T-helper 2 cell treated with Interferon-gamma antibody and Interleukin-4, amounts not matched to agents 5 μg/mL and 100 μg/mL, for 36 hours (primary cell): ENCODE measurements at regions not wholly inside any gene's neighbourhood (a gene's known extent, or its start where the extent isn't known, plus 50 kb on each side); places are given as distances from the start of the nearest gene placed in this dataset.

ENCODE experiments used
- DNase-seq: peaks from one replicate; pipeline ENCODE4 v3.0.0; 2021; ENCODE audit warnings: low spot score
- H3K27ac Mint-ChIP-seq: one replicate; pipeline ENCODE4 v1.8.0; 2021; ENCODE audit warnings: mild to moderate bottlenecking, mixed read lengths
- H3K27me3 Mint-ChIP-seq: one replicate; pipeline ENCODE4 v1.8.0; 2021; ENCODE audit warnings: low read depth, mixed read lengths
- H3K36me3 Mint-ChIP-seq: one replicate; pipeline ENCODE4 v1.8.0; 2021; ENCODE audit warnings: low read depth, mixed read lengths
- H3K4me1 Mint-ChIP-seq: one replicate; pipeline ENCODE4 v1.8.0; 2021; ENCODE audit warnings: low read depth, mixed read lengths
- H3K4me3 Mint-ChIP-seq: one replicate; pipeline ENCODE4 v1.8.0; 2022; ENCODE audit warnings: mild to moderate bottlenecking, moderate library complexity, mixed read lengths
- H3K9me3 Mint-ChIP-seq: one replicate; pipeline ENCODE4 v1.8.0; 2021; ENCODE audit warnings: mixed read lengths

- H3K27ac Mint-ChIP-seq, result no peak overlapping the region
- peaks cover 9% of the 10 kb centered on the region for H3K9me3 Mint-ChIP-seq
- H3K27me3 Mint-ChIP-seq, result no peaks in the 10 kb centered on the region
- no peak for DNase-seq
- no peaks in the 10 kb centered on the region for H3K36me3 Mint-ChIP-seq
- no peak overlapping the region for H3K4me3 Mint-ChIP-seq
- H3K4me1 Mint-ChIP-seq, result peaks cover 2% of the 10 kb centered on the region
Observed at GRCh38 chr1:58352476-58353092, 193.9 kb downstream of the OMA1 start.

DNA sequence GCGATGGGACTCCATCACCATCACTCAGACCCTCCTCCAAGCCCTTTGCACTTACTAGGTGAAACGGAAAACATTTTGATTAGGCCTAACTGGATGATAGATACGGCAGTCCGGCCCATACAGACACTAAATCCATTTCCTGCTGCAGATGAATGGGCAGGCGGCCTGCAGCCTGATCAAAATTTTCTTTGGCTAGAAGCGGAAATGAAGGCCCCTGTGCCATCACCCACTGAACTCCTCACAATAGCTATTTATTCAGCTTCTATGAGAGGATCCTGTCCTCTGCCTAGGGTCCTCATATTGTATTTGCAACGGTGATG, 200.5 kb downstream of the OMA1 start:
- no peaks in the 10 kb centered on the region for H3K36me3 Mint-ChIP-seq
- DNase-seq, result no peak
- H3K27me3 Mint-ChIP-seq, result no peaks in the 10 kb centered on the region
- H3K4me3 Mint-ChIP-seq, result no peak overlapping the region
- peaks cover 2% of the 10 kb centered on the region for H3K9me3 Mint-ChIP-seq
- H3K4me1 Mint-ChIP-seq, result peaks cover 2% of the 10 kb centered on the region
- no peak overlapping the region for H3K27ac Mint-ChIP-seq

DNA sequence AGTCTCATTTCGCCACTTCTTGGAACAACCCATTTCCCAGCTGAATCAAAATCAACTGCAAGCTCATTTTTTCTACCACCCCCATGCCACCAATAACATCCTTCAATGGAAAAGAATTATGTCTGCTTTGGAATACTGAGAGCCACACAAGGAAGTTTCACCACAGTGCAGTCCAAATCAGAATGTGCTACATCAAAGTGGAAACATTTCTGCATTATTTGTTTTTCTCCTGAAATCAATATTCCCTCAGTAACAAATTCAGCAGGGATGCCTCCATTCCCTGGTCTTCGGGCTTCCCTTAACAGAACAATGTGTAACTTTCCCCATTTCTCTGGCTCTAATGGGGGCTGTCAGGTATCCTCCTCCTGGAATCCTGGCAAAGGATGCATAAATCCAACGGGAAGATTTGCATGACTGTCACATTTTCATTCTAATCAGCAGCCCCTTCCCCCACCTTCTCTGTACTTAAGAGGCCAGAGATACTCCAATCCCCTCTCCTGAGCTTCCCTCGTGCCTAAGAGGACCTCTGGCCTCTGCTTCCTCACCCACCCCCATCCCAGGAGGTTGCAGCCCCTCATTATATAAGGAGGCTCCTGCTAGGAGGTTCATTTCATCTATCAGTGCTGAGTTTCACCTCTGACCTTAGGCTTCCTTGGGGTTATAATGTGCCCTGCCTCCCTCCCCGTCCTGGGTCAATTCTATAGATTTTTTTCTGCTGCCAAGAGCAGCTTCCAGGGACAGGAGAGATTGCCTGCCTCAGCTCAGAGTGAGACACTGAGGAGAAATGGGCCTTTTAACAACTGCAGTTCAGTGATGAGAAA, 201.1 kb downstream of the OMA1 start:
- Mint-ChIP-seq H3K9me3 (no peaks in the 10 kb centered on the region), H3K4me1 (peaks cover 2% of the 10 kb centered on the region), H3K27ac (no peak overlapping the region), H3K27me3 (no peaks in the 10 kb centered on the region), H3K36me3 (no peaks in the 10 kb centered on the region), H3K4me3 (no peak overlapping the region)
- DNase-seq, result no peak

- Mint-ChIP-seq H3K36me3 (no peaks in the 10 kb centered on the region), H3K4me1 (no peaks in the 10 kb centered on the region), H3K27ac (no peak overlapping the region), H3K9me3 (no peaks in the 10 kb centered on the region), H3K27me3 (no peaks in the 10 kb centered on the region), H3K4me3 (no peak overlapping the region)
- DNase-seq, result no peak
Observed at GRCh38 chr1:58340185-58340584, 206.3 kb downstream of the OMA1 start.

GRCh38 chr1:58338081-58338480, 208.4 kb downstream of the OMA1 start:
- H3K4me3 Mint-ChIP-seq, result no peak overlapping the region
- H3K9me3 Mint-ChIP-seq, result no peaks in the 10 kb centered on the region
- no peaks in the 10 kb centered on the region for H3K27me3 Mint-ChIP-seq
- no peaks in the 10 kb centered on the region for H3K4me1 Mint-ChIP-seq
- DNase-seq, result no peak
- H3K27ac Mint-ChIP-seq, result no peak overlapping the region
- H3K36me3 Mint-ChIP-seq, result no peaks in the 10 kb centered on the region

- no peaks in the 10 kb centered on the region for H3K9me3 Mint-ChIP-seq
- no peak overlapping the region for H3K4me3 Mint-ChIP-seq
- DNase-seq, result no peak
- H3K4me1 Mint-ChIP-seq, result no peaks in the 10 kb centered on the region
- no peak overlapping the region for H3K27ac Mint-ChIP-seq
- no peaks in the 10 kb centered on the region for H3K27me3 Mint-ChIP-seq
- H3K36me3 Mint-ChIP-seq, result no peaks in the 10 kb centered on the region
Observed at GRCh38 chr1:58333511-58333910, 213.0 kb downstream of the OMA1 start.

DNA sequence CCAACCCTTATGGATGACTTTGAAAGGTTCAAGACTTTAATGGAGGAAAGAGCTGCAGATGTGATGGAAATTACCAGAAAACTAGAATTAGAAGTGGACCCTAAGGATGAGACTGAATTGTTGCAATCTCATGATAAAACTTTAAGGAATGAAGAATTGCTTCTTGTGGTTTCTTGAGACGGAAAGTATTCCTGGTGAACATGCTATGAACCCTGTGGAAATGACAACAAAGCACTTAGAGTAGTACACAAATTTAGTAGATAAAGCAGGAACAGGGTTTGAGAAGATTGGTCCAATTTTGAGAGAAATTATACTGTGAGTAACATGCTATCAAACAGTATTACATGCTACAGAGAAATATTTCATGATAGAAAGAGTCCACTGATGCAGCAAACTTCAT, 215.4 kb downstream of the OMA1 start:
- Mint-ChIP-seq H3K27ac (no peak overlapping the region), H3K9me3 (no peaks in the 10 kb centered on the region), H3K27me3 (no peaks in the 10 kb centered on the region), H3K4me1 (no peaks in the 10 kb centered on the region), H3K36me3 (no peaks in the 10 kb centered on the region), H3K4me3 (no peak overlapping the region)
- DNase-seq, result no peak

GRCh38 chr1:58325866-58326265, 220.7 kb downstream of the OMA1 start:
- H3K27ac Mint-ChIP-seq, result no peak overlapping the region
- H3K27me3 Mint-ChIP-seq, result no peaks in the 10 kb centered on the region
- H3K4me1 Mint-ChIP-seq, result peaks cover 7% of the 10 kb centered on the region
- no peak overlapping the region for H3K4me3 Mint-ChIP-seq
- H3K36me3 Mint-ChIP-seq, result no peaks in the 10 kb centered on the region
- no peak for DNase-seq
- peaks cover 12% of the 10 kb centered on the region for H3K9me3 Mint-ChIP-seq

DNA sequence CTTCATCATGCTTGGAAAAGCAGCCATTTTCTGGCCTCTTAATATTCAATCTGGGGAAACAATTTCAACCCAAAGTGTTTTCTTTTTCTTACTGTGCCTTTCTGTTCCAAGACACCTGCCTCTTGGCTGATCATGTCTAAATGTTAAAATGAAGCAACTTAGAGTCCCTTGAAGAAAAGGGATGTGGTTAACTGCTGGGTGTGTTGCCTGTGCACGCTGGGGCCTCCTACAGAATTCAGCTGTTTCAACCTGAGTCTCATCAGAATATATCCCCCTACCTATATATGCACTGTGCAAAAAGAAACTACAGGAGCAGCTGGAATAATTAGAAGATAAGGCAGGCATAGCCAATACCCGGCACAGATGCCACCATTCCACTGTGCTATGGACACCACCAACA, 222.0 kb downstream of the OMA1 start:
- no peak overlapping the region for H3K27ac Mint-ChIP-seq
- no peak for DNase-seq
- no peaks in the 10 kb centered on the region for H3K27me3 Mint-ChIP-seq
- H3K9me3 Mint-ChIP-seq, result peaks cover 12% of the 10 kb centered on the region
- H3K36me3 Mint-ChIP-seq, result no peaks in the 10 kb centered on the region
- H3K4me1 Mint-ChIP-seq, result peaks cover 7% of the 10 kb centered on the region
- H3K4me3 Mint-ChIP-seq, result no peak overlapping the region

DNA sequence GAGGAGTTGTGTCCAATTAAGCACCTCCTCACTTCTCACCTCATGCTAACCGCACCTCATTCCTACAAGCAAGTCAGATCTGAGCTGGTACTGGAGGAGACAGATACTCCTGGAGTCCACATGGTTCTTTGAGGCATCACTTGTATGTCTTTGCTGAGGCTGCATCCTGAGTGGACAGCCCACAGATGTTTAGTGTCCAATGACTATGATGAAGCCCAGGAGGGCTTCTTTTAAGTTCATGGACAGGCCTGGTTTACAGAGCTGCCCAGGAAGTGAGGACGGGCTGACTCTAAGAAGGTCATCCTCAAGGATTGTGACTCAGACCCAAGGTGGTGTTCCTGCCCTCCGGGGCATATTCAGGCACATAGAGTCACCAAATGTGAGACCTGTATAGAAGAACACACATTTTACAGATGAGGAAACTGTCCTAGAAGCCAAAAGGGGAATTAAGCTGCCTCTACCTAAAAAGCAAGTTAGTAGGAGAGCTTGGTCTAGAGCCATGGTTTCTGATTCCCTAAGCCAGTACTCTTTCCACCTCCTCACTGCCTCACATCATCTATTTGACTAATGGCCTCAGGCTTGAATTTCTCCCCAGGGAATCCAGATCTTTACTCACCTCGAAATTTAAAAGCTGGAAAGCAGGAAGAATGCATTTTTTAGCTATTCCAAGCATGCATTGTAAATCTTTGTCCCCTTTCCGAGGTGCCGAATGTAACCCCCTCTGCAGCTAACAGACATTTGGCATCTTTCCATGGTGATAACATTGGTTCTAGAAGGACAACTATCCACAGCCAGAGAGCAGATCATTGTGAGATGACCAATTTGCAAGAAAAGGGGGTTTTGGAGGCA, 228.1 kb downstream of the OMA1 start:
- Mint-ChIP-seq H3K9me3 (peaks cover 11% of the 10 kb centered on the region), H3K4me1 (no peaks in the 10 kb centered on the region), H3K27ac (no peak overlapping the region), H3K36me3 (no peaks in the 10 kb centered on the region), H3K4me3 (no peak overlapping the region), H3K27me3 (no peaks in the 10 kb centered on the region)
- no peak for DNase-seq

- H3K27me3 Mint-ChIP-seq, result no peaks in the 10 kb centered on the region
- H3K36me3 Mint-ChIP-seq, result no peaks in the 10 kb centered on the region
- no peaks in the 10 kb centered on the region for H3K4me1 Mint-ChIP-seq
- no peak overlapping the region for H3K27ac Mint-ChIP-seq
- no peak overlapping the region for H3K4me3 Mint-ChIP-seq
- H3K9me3 Mint-ChIP-seq, result peaks cover 4% of the 10 kb centered on the region
- DNase-seq, result no peak
Observed at GRCh38 chr1:58317694-58318093, 228.8 kb downstream of the OMA1 start.

DNA sequence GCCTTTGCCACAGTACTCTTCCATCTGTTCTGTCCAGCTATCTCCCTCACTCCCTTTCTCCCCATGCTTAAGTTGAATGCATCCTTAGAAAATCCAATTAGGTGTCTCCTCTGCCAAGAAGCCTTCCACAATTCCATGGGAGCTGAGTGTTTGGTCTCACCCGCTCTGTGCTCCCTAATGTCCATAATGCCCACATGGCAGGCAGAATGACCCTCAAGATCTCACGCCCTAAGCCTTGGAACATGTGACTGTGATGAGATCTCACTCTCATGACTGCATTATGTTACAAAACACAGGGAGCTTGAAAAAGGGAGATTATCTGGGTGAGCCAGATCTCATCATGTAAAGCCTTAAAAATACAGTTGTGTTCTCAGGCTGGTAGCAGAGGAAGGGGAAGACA, 229.4 kb downstream of the OMA1 start:
- Mint-ChIP-seq H3K36me3 (no peaks in the 10 kb centered on the region), H3K4me1 (no peaks in the 10 kb centered on the region), H3K27me3 (no peaks in the 10 kb centered on the region), H3K9me3 (peaks cover 2% of the 10 kb centered on the region), H3K27ac (no peak overlapping the region), H3K4me3 (no peak overlapping the region)
- DNase-seq, result no peak

- H3K27ac Mint-ChIP-seq, result no peak overlapping the region
- H3K4me3 Mint-ChIP-seq, result no peak overlapping the region
- no peaks in the 10 kb centered on the region for H3K36me3 Mint-ChIP-seq
- no peaks in the 10 kb centered on the region for H3K4me1 Mint-ChIP-seq
- no peaks in the 10 kb centered on the region for H3K27me3 Mint-ChIP-seq
- no peaks in the 10 kb centered on the region for H3K9me3 Mint-ChIP-seq
- no peak for DNase-seq
Observed at GRCh38 chr1:58316141-58316540, 230.4 kb downstream of the OMA1 start.

- Mint-ChIP-seq H3K4me3 (no peak overlapping the region), H3K36me3 (no peaks in the 10 kb centered on the region), H3K4me1 (no peaks in the 10 kb centered on the region), H3K27ac (no peak overlapping the region), H3K27me3 (no peaks in the 10 kb centered on the region), H3K9me3 (no peaks in the 10 kb centered on the region)
- DNase-seq, result no peak
Observed at GRCh38 chr1:58312971-58313563, 233.5 kb downstream of the OMA1 start.
